Skeletal muscle satellite cell (primary cell): ENCODE measurements at regions not wholly inside any gene's neighbourhood (a gene's known extent, or its start where the extent isn't known, plus 50 kb on each side); places are given as distances from the start of the nearest gene placed in this dataset.

ENCODE experiments used
- H3K27me3 ChIP-seq: 2 replicates; pipeline ENCODE4 v1.7.0; 2013; ENCODE audit warnings: low read length; ENCODE audit not compliant: control insufficient read depth, insufficient read depth
- H3K36me3 ChIP-seq: 2 replicates; pipeline ENCODE4 v1.7.0; 2013; ENCODE audit warnings: mild to moderate bottlenecking, control low read depth, low read length; ENCODE audit not compliant: insufficient read depth
- H3K4me1 ChIP-seq: 2 replicates; pipeline ENCODE4 v1.7.0; 2013; ENCODE audit warnings: low read length; ENCODE audit not compliant: control insufficient read depth, insufficient read depth
- H3K4me2 ChIP-seq: 2 replicates; pipeline ENCODE4 v1.7.0; 2013; ENCODE audit warnings: mild to moderate bottlenecking, low read length
- H3K4me3 ChIP-seq: 2 replicates; pipeline ENCODE4 v1.7.0; 2013; ENCODE audit warnings: low read length
- H3K9ac ChIP-seq: 2 replicates; pipeline ENCODE4 v1.7.0; 2013; ENCODE audit warnings: mild to moderate bottlenecking, low read depth, low read length, moderate library complexity
- H3K9me3 ChIP-seq: replicated peaks from 2 replicates; pipeline ENCODE4 v1.7.0; 2013; ENCODE audit warnings: mild to moderate bottlenecking, control low read depth, low read length

GRCh38 chr6:25168637-25169036 lies 110.5 kb upstream of the CARMIL1 start:
- Histone ChIP-seq H3K4me3 (no peak overlapping the region), H3K27me3 (no peaks in the 10 kb centered on the region), H3K9ac (no peak overlapping the region), H3K4me2 (no peak overlapping the region), H3K4me1 (peaks cover 25% of the 10 kb centered on the region), H3K9me3 (no peaks in the 10 kb centered on the region), H3K36me3 (no peaks in the 10 kb centered on the region)

GRCh38 chr6:25169553-25169952 lies 109.6 kb upstream of the CARMIL1 start:
- H3K27me3 ChIP-seq: no peaks in the 10 kb centered on the region
- peaks cover 32% of the 10 kb centered on the region for H3K4me1 ChIP-seq
- H3K9ac ChIP-seq: peak overlapping the region; percentile 35
- no peaks in the 10 kb centered on the region for H3K9me3 ChIP-seq
- H3K4me2 ChIP-seq: no peak overlapping the region
- no peak overlapping the region for H3K4me3 ChIP-seq
- H3K36me3 ChIP-seq: no peaks in the 10 kb centered on the region

- Histone ChIP-seq H3K4me1 (peaks cover 36% of the 10 kb centered on the region), H3K9me3 (no peaks in the 10 kb centered on the region), H3K4me2 (no peak overlapping the region), H3K4me3 (no peak overlapping the region), H3K9ac (peak overlapping the region; percentile 35), H3K36me3 (no peaks in the 10 kb centered on the region), H3K27me3 (no peaks in the 10 kb centered on the region)
Measured at GRCh38 chr6:25169961-25170360, 109.2 kb upstream of the CARMIL1 start.

- Histone ChIP-seq H3K36me3 (no peaks in the 10 kb centered on the region), H3K9me3 (no peaks in the 10 kb centered on the region), H3K4me1 (peaks cover 43% of the 10 kb centered on the region), H3K4me3 (no peak overlapping the region), H3K27me3 (no peaks in the 10 kb centered on the region), H3K9ac (no peak overlapping the region), H3K4me2 (no peak overlapping the region)
Measured at GRCh38 chr6:25170640-25171039, 108.5 kb upstream of the CARMIL1 start.

- no peak overlapping the region for H3K4me3 ChIP-seq
Measured at GRCh38 chr6:25171301-25171700, 107.9 kb upstream of the CARMIL1 start.

GRCh38 chr6:25172819-25173218 lies 106.4 kb upstream of the CARMIL1 start:
- Histone ChIP-seq H3K4me3 (no peak overlapping the region), H3K9me3 (no peaks in the 10 kb centered on the region), H3K4me2 (peak overlapping the region; percentile 59), H3K36me3 (no peaks in the 10 kb centered on the region), H3K4me1 (peaks cover 45% of the 10 kb centered on the region), H3K9ac (peak overlapping the region; percentile 77), H3K27me3 (no peaks in the 10 kb centered on the region)

More at GRCh38 chr6:25171301-25171700, 107.9 kb upstream of the CARMIL1 start:
- H3K4me2 ChIP-seq: no peak overlapping the region
- peaks cover 45% of the 10 kb centered on the region for H3K4me1 ChIP-seq
- no peak overlapping the region for H3K9ac ChIP-seq
- H3K36me3 ChIP-seq: no peaks in the 10 kb centered on the region
- no peaks in the 10 kb centered on the region for H3K27me3 ChIP-seq
- no peaks in the 10 kb centered on the region for H3K9me3 ChIP-seq

- Histone ChIP-seq H3K9me3 (no peaks in the 10 kb centered on the region), H3K4me2 (peak overlapping the region; percentile 59), H3K4me1 (peaks cover 45% of the 10 kb centered on the region), H3K9ac (peak overlapping the region; percentile 77), H3K36me3 (no peaks in the 10 kb centered on the region), H3K27me3 (no peaks in the 10 kb centered on the region), H3K4me3 (no peak overlapping the region)
Measured at GRCh38 chr6:25173246-25173645, 105.9 kb upstream of the CARMIL1 start.

- Histone ChIP-seq H3K4me3 (no peak overlapping the region), H3K9me3 (no peaks in the 10 kb centered on the region), H3K36me3 (no peaks in the 10 kb centered on the region), H3K4me2 (peak overlapping the region; percentile 59), H3K27me3 (no peaks in the 10 kb centered on the region), H3K4me1 (peaks cover 53% of the 10 kb centered on the region), H3K9ac (peak overlapping the region; percentile 77)
Measured at GRCh38 chr6:25173951-25174474, 105.2 kb upstream of the CARMIL1 start.

GRCh38 chr6:25174678-25175077 lies 104.5 kb upstream of the CARMIL1 start:
- Histone ChIP-seq H3K36me3 (no peaks in the 10 kb centered on the region), H3K9ac (peak overlapping the region; percentile 14), H3K9me3 (no peaks in the 10 kb centered on the region), H3K27me3 (no peaks in the 10 kb centered on the region), H3K4me2 (no peak overlapping the region), H3K4me1 (peaks cover 56% of the 10 kb centered on the region), H3K4me3 (no peak overlapping the region)

GRCh38 chr6:25175196-25175595 lies 104.0 kb upstream of the CARMIL1 start:
- H3K36me3 ChIP-seq: no peaks in the 10 kb centered on the region
- no peak overlapping the region for H3K4me2 ChIP-seq
- no peaks in the 10 kb centered on the region for H3K9me3 ChIP-seq
- H3K27me3 ChIP-seq: no peaks in the 10 kb centered on the region
- H3K4me3 ChIP-seq: no peak overlapping the region
- H3K9ac ChIP-seq: no peak overlapping the region
- H3K4me1 ChIP-seq: peaks cover 54% of the 10 kb centered on the region

- Histone ChIP-seq H3K4me1 (peaks cover 59% of the 10 kb centered on the region), H3K4me2 (no peak overlapping the region), H3K27me3 (no peaks in the 10 kb centered on the region), H3K9me3 (no peaks in the 10 kb centered on the region), H3K36me3 (no peaks in the 10 kb centered on the region), H3K9ac (no peak overlapping the region), H3K4me3 (no peak overlapping the region)
Measured at GRCh38 chr6:25175681-25176080, 103.5 kb upstream of the CARMIL1 start.

GRCh38 chr6:25176466-25176865 lies 102.7 kb upstream of the CARMIL1 start:
- Histone ChIP-seq H3K4me3 (no peak overlapping the region), H3K9me3 (no peaks in the 10 kb centered on the region), H3K4me2 (no peak overlapping the region), H3K4me1 (peaks cover 60% of the 10 kb centered on the region), H3K36me3 (no peaks in the 10 kb centered on the region), H3K9ac (no peak overlapping the region), H3K27me3 (no peaks in the 10 kb centered on the region)
